Activated T-cell treated with anti-CD3 and anti-CD28 coated beads, Interleukin-2, amount 50 U/mL, for 72 hours (primary cell): ENCODE measurements at regions not wholly inside any gene's neighbourhood (a gene's known extent, or its start where the extent isn't known, plus 50 kb on each side); places are given as distances from the start of the nearest gene placed in this dataset.

Source experiments
- ATAC-seq, 2 donors: fragments of 150-1000 bp; cut with Tn5 transposase; replicated peaks in 1 of 2; 2 replicates each; pipeline ENCODE4 v1.10.0; 2021; ENCODE audit warnings: moderate library complexity in 2 of 2, mild to moderate bottlenecking in 1 of 2
- DNase-seq, 2 donors: peaks; one replicate each; pipeline ENCODE4 v3.0.0; 2021 to 2022; ENCODE audit warnings: mixed read lengths in 1 of 2
- H3K27ac Mint-ChIP-seq: one replicate; pipeline ENCODE4 v1.8.0; 2022; ENCODE audit warnings: mild to moderate bottlenecking, moderate library complexity, mixed read lengths
- H3K27me3 Mint-ChIP-seq: one replicate; pipeline ENCODE4 v1.8.0; 2022; ENCODE audit warnings: low read depth, mixed read lengths
- H3K36me3 Mint-ChIP-seq, 2 donors: one replicate each; pipeline ENCODE4 v1.8.0; 2022; ENCODE audit warnings: mixed read lengths in 2 of 2, mild to moderate bottlenecking in 1 of 2; ENCODE audit not compliant: insufficient read depth in 2 of 2
- H3K4me1 Mint-ChIP-seq: one replicate; pipeline ENCODE4 v1.8.0; 2022; ENCODE audit warnings: low read depth, mixed read lengths
- H3K4me3 Mint-ChIP-seq, 2 donors: one replicate each; pipeline ENCODE4 v1.8.0; 2022; ENCODE audit warnings: mild to moderate bottlenecking in 2 of 2, mixed read lengths in 2 of 2, moderate library complexity in 2 of 2
- H3K9me3 Mint-ChIP-seq, 2 donors: one replicate each; pipeline ENCODE4 v1.8.0; 2022; ENCODE audit warnings: mixed read lengths in 2 of 2

DNA sequence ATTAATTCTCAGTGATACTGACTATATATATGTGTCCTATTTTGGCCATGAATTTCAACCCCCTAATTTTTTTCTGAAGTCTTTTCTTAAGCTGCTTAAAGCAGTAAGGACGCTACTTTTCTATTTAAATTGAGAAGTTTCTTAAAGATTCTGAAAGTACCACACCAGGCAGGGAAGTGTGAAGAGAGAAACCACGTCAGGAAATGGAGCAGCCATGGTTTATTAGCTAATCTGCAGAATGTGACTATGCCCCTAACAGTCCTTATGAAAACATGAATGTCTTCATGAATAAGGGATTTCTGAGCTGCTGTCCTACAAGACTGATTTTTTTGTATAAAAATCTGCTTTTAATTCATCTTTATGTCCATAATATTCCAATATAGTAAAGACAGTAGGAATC is 1724.3 kb upstream of the C9orf72 start:
- Mint-ChIP-seq H3K36me3 (peaks cover 0 to 2% of the 10 kb centered on the region in 2 donors), H3K9me3 (peaks cover 8 to 10% of the 10 kb centered on the region in 2 donors), H3K27me3 (no peaks in the 10 kb centered on the region), H3K27ac (no peak overlapping the region), H3K4me1 (no peaks in the 10 kb centered on the region), H3K4me3 (no peak overlapping the region)
- DNase-seq (no peak), ATAC-seq (no peak)

GRCh38 chr9:29311221-29311620 is 1737.9 kb upstream of the C9orf72 start:
- no peak overlapping the region for H3K4me3 Mint-ChIP-seq
- ATAC-seq, result no peak
- H3K27me3 Mint-ChIP-seq, result no peaks in the 10 kb centered on the region
- DNase-seq, result no peak
- H3K36me3 Mint-ChIP-seq, result no peaks in the 10 kb centered on the region
- no peaks in the 10 kb centered on the region for H3K4me1 Mint-ChIP-seq
- H3K27ac Mint-ChIP-seq, result no peak overlapping the region
- H3K9me3 Mint-ChIP-seq, result peaks cover 2 to 6% of the 10 kb centered on the region in 2 donors

DNA sequence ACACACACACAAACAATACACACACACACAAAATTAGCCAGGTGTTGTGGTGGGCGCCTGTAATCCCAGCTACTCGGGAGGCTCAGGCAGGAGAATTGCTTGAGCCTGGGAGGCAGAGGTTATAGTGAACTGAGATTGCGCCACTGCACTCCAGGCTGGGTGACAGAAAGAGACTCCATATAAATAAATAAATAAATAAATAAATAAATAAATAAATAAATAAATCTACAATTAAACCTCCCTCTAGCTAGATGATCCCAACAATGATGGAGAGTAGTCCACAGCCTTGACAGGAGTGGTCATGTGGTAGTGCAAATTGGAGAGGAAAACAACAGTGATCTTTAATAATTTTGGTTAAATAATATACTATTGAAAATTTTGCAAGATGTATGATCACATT is 1739.0 kb upstream of the C9orf72 start:
- no peak overlapping the region for H3K4me3 Mint-ChIP-seq
- no peak overlapping the region for H3K27ac Mint-ChIP-seq
- no peaks in the 10 kb centered on the region for H3K36me3 Mint-ChIP-seq
- DNase-seq (no peak), ATAC-seq (no peak)
- no peaks in the 10 kb centered on the region for H3K27me3 Mint-ChIP-seq
- H3K4me1 Mint-ChIP-seq, result no peaks in the 10 kb centered on the region
- H3K9me3 Mint-ChIP-seq, result peaks cover 2 to 5% of the 10 kb centered on the region in 2 donors

DNA sequence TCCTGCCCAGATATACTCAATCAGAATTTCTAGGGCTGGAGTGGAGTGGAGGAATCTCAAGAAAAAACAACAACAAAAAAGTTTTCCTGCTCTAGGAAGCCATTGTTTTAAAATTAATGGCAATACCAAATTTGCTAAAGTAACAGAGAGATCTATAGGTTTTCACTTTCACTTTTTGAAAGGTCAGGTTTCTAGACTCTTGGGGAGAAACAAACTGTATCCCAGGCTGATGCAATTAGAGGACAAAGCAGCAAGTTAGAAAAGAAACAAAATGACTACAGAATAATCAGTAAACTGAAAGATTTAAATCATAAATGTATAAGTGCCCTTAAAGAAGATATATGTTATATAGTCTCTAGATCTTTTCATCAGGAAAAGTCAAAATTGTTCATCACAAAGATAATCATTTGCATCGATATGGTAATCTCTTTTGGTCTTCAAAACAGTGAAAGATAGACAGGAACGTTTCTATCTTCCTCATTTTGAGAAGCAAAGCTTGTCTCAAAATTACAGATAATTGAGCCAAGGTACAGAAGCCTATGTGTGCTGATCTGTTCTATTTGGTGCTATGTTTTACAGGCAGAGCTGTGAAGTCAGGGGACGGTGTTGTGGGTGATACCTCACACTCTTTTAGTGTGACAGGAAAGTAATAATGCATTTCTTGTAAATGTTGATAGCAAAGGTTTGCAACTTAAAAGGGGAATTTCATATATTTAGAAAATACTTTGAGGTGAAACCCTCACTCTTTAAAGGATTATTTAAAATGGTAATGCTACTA is 1746.6 kb upstream of the C9orf72 start:
- no peaks in the 10 kb centered on the region for H3K27me3 Mint-ChIP-seq
- H3K4me3 Mint-ChIP-seq, result no peak overlapping the region
- DNase-seq (no peak), ATAC-seq (no peak)
- no peak overlapping the region for H3K27ac Mint-ChIP-seq
- H3K36me3 Mint-ChIP-seq, result no peaks in the 10 kb centered on the region
- H3K4me1 Mint-ChIP-seq, result no peaks in the 10 kb centered on the region
- peaks cover 0 to 3% of the 10 kb centered on the region in 2 donors for H3K9me3 Mint-ChIP-seq

DNA sequence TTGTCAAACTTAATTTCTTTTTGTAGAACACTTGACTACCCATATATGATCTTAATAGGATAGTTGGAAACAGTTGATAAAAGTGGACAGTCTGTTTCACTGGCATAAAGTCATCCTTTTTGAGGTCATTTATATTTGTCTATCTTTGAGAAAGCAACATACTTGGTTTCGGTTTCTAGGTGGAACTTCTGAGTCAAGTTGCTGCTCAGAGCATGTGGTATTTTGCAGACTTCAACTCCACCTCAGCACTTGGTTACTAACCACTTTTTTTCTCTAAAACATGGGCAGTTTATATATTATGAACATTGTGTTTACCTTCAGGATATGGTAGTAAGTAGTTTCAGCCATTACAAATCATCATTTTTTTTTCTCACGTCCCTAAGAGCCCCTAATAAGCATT is 1749.0 kb upstream of the C9orf72 start:
- H3K9me3 Mint-ChIP-seq, result peaks cover 0 to 3% of the 10 kb centered on the region in 2 donors
- H3K27ac Mint-ChIP-seq, result no peak overlapping the region
- H3K4me3 Mint-ChIP-seq, result no peak overlapping the region
- no peaks in the 10 kb centered on the region for H3K36me3 Mint-ChIP-seq
- no peaks in the 10 kb centered on the region for H3K4me1 Mint-ChIP-seq
- ATAC-seq, result no peak
- DNase-seq, result no peak
- H3K27me3 Mint-ChIP-seq, result no peaks in the 10 kb centered on the region

GRCh38 chr9:29325894-29326293 is 1752.6 kb upstream of the C9orf72 start:
- Mint-ChIP-seq H3K36me3 (no peaks in the 10 kb centered on the region), H3K9me3 (peaks cover 2 to 4% of the 10 kb centered on the region in 2 donors), H3K4me1 (no peaks in the 10 kb centered on the region), H3K27ac (no peak overlapping the region), H3K4me3 (no peak overlapping the region), H3K27me3 (no peaks in the 10 kb centered on the region)
- no peak for ATAC-seq
- no peak for DNase-seq

DNA sequence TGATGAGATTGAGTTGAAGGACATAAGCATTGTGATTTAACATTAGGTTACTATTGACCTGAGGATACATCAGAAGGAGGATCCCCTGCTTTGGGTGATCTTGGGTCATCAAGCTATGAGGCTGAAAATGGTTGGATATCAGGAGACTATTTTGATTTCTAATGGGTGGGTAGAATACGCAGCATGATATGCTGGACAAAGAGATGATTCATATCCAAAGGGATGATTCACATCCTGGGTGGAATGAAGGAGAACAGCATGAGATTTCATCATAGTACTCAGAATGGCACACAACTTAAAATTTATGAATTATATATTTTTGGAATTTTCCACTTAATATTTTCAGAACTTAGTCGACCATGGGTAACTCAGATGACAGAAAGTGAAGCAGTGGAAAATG is 1759.5 kb upstream of the C9orf72 start:
- Mint-ChIP-seq H3K4me1 (no peaks in the 10 kb centered on the region), H3K27ac (no peak overlapping the region), H3K4me3 (no peak overlapping the region), H3K36me3 (no peaks in the 10 kb centered on the region), H3K27me3 (no peaks in the 10 kb centered on the region), H3K9me3 (peaks cover 2 to 4% of the 10 kb centered on the region in 2 donors)
- no peak for ATAC-seq
- DNase-seq, result no peak

GRCh38 chr9:29336281-29336680 is 1763.0 kb upstream of the C9orf72 start:
- ATAC-seq (no peak), DNase-seq (no peak)
- H3K27me3 Mint-ChIP-seq, result no peaks in the 10 kb centered on the region
- H3K4me3 Mint-ChIP-seq, result no peak overlapping the region
- no peak overlapping the region for H3K27ac Mint-ChIP-seq
- H3K9me3 Mint-ChIP-seq, result peaks cover 0 to 2% of the 10 kb centered on the region in 2 donors
- no peaks in the 10 kb centered on the region for H3K4me1 Mint-ChIP-seq
- H3K36me3 Mint-ChIP-seq, result no peaks in the 10 kb centered on the region

- Mint-ChIP-seq H3K4me3 (no peak overlapping the region), H3K27me3 (no peaks in the 10 kb centered on the region), H3K36me3 (no peaks in the 10 kb centered on the region), H3K27ac (no peak overlapping the region), H3K9me3 (peaks cover 0 to 3% of the 10 kb centered on the region in 2 donors), H3K4me1 (no peaks in the 10 kb centered on the region)
- ATAC-seq (no peak), DNase-seq (no peak)
Measured at GRCh38 chr9:29339387-29339786, 1766.1 kb upstream of the C9orf72 start.

DNA sequence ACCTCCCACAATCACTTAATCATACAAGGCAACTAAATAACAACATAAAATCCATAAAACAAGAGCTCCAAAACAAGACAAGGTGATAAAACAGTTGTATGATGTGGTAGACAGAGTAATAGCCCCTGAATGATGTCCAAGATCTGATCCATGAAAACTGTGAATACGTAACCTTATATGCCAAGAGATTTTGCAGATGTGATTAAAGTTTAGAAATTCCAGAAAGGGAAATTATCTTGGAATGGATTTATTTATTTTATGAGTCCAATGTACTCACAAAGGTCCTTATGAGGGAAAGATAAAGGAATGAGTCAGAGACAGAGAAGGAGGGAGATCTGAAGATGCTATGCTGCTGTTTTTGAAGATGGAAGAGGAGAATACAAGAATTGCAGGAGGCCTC is 1775.7 kb upstream of the C9orf72 start:
- H3K36me3 Mint-ChIP-seq, result no peaks in the 10 kb centered on the region
- peak overlapping the region; percentile 56 for H3K27ac Mint-ChIP-seq
- DNase-seq, result no peak
- no peaks in the 10 kb centered on the region for H3K4me1 Mint-ChIP-seq
- H3K9me3 Mint-ChIP-seq, result peaks cover 3 to 7% of the 10 kb centered on the region in 2 donors
- no peaks in the 10 kb centered on the region for H3K27me3 Mint-ChIP-seq
- ATAC-seq, result no peak
- no peak overlapping the region for H3K4me3 Mint-ChIP-seq

DNA sequence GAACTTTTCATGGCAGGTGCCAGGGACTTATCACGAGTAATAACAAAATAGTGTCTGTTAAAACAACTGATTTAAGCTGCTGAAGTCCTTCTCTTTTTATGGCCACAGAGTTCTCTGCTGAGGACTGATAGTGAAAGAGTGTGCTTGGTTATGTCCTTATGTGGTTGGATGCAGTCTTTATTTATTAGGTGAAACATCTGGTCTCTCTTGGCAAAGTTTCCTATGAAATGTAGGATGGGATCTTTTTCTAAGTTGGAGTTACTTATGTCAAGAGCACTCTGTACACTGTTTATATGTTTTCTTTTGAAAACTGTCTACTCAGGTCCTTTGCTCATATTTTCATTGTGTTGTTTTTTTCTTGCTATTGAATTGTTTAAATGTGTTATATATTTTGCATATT is 1816.1 kb upstream of the C9orf72 start:
- peaks cover 0 to 4% of the 10 kb centered on the region in 2 donors for H3K36me3 Mint-ChIP-seq
- DNase-seq (no peak), ATAC-seq (no peak)
- no peak overlapping the region for H3K27ac Mint-ChIP-seq
- H3K4me1 Mint-ChIP-seq, result no peaks in the 10 kb centered on the region
- no peaks in the 10 kb centered on the region for H3K27me3 Mint-ChIP-seq
- peaks cover 0 to 2% of the 10 kb centered on the region in 2 donors for H3K9me3 Mint-ChIP-seq
- no peak overlapping the region for H3K4me3 Mint-ChIP-seq

- H3K4me3 Mint-ChIP-seq, result no peak overlapping the region
- no peaks in the 10 kb centered on the region for H3K4me1 Mint-ChIP-seq
- ATAC-seq (no peak), DNase-seq (no peak)
- peaks cover 0 to 2% of the 10 kb centered on the region in 2 donors for H3K36me3 Mint-ChIP-seq
- no peak overlapping the region for H3K27ac Mint-ChIP-seq
- peaks cover 0 to 3% of the 10 kb centered on the region in 2 donors for H3K9me3 Mint-ChIP-seq
- no peaks in the 10 kb centered on the region for H3K27me3 Mint-ChIP-seq
Measured at GRCh38 chr9:29390859-29391258, 1817.6 kb upstream of the C9orf72 start.

GRCh38 chr9:29393064-29393463 is 1819.8 kb upstream of the C9orf72 start:
- no peak for ATAC-seq
- peaks cover 0 to 3% of the 10 kb centered on the region in 2 donors for H3K9me3 Mint-ChIP-seq
- H3K27ac Mint-ChIP-seq, result peak overlapping the region; percentile 65
- DNase-seq, result no peak
- H3K4me3 Mint-ChIP-seq, result no peak overlapping the region
- H3K36me3 Mint-ChIP-seq, result peaks cover 0 to 2% of the 10 kb centered on the region in 2 donors
- H3K27me3 Mint-ChIP-seq, result no peaks in the 10 kb centered on the region
- no peaks in the 10 kb centered on the region for H3K4me1 Mint-ChIP-seq

GRCh38 chr9:29394855-29395254 is 1821.6 kb upstream of the C9orf72 start:
- Mint-ChIP-seq H3K4me1 (no peaks in the 10 kb centered on the region), H3K9me3 (peaks cover 0 to 3% of the 10 kb centered on the region in 2 donors), H3K27ac (no peak overlapping the region), H3K4me3 (no peak overlapping the region), H3K27me3 (no peaks in the 10 kb centered on the region), H3K36me3 (peaks cover 0 to 2% of the 10 kb centered on the region in 2 donors)
- DNase-seq (no peak), ATAC-seq (no peak)
